HG02610 (cell line): ENCODE measurements at regions not wholly inside any gene's neighbourhood (a gene's known extent, or its start where the extent isn't known, plus 50 kb on each side); places are given as distances from the start of the nearest gene placed in this dataset.

Experiments
- ATAC-seq: cut with Tn5 transposase; IDR thresholded peaks from one replicate; pipeline ENCODE4 v1.9.1; 2021; ENCODE audit warnings: mild to moderate bottlenecking, moderate library complexity; ENCODE audit not compliant: unreplicated experiment

DNA sequence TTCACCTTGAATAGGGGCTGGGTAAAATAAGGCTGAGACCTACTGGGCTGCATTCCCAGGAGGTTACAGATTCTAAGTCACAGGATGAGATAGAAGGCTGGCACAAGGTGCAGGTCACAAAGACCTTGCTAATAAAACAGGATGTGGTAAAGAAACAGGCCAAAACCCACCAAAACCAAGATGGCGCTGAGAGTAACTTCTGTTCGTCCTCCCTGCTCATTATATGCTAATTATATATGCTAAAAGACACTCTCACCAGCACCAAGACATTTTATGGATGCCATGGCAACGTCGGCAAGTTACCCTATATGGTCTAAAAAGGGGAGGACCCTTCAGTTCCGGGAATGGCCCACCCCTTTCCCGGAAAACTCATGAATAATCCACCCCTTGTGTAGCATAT, 711.5 kb upstream of the KLHL29 start:
- ATAC-seq = no peak

DNA sequence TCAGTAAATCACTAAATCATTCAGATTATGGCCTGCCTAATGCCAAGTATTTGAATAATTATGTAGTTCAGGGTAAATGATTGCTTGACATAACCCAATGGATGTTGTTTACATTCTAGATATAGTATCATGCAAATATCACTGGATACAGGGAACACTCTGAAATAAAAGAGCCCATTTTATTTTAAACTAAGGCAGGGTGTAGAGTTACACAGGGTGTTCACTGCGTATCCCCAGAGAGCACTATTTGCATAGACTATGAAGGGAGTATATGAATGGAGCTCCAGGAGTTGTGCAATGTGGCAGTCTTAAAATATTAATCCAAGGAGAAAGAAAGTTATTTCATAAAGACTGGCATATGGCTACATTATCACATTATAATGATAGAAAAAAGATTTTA, 701.1 kb upstream of the KLHL29 start:
- ATAC-seq = no peak

DNA sequence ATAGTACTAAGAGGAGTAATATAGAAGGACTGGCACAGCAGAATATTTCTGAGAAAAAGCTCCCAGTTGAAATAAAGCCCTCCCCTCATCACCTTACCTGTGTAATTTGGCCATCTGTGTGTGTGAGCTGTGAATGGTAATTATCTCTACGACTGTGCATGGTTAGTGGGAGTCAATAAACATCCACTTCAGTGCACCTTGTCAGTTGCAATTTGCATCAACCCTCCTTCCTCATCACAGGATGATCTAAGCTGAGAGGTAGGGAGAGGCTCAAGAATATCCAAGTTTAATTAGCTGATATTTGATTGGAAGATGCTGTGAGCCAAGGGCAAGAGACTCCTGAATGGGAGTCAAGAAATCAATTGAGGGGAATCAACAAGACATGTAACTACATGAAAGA, 694.9 kb upstream of the KLHL29 start:
- no peak for ATAC-seq

DNA sequence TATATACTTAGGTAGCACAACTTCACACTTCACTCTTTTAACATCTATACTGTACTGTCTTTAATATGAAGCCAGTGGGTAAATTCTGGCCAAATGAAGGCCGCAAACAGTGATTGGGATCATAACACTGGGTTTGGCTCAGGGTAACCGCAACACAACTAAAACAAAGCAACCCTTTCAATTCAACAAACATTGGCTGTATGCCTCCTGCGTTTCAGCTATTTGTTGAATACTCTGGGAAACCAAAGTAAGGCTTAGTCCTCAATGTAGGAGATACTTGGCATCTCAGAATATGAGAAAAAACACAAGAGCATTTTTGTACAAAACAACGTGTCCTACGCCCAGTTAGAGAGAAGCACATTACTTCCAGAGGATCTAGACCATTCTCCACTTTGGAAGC, 693.3 kb upstream of the KLHL29 start:
- no peak for ATAC-seq

DNA sequence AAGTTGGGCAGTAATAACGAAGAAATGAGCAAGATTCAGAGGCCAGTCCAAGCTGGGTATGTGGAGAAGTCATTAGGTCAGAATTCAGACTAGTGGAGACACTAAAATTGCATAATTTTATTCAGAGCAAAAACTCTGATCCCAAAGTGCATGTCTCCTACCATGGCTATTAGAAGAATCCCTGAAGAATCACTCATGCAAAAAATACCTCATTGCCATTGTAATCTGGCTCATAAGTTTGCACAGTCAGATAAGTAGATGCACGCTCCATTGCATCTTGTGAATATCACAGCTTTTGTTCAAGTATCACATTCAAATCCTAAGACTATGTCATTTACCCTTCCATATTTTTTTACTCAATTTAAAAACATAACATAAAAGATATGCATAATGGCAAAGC, 692.2 kb upstream of the KLHL29 start:
- ATAC-seq = no peak

DNA sequence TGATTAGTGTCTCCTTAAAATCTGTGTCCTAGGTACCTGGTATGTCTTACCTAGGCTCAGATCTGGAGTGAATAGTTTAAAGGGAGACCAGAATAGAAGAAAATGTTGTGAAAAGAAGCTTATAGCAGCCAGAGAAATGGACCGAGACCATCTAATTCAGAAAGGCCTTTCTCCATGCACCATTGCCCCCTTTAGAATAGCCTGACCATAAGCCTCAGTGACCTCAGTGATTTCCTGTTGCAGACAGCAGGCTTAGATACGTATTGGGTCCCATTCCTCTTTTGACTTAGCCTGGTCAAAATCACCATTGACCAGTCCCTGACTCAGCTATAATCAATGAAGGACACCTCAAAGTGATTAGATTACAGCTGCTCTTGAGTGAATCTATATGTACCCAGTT, 690.7 kb upstream of the KLHL29 start:
- no peak for ATAC-seq

DNA sequence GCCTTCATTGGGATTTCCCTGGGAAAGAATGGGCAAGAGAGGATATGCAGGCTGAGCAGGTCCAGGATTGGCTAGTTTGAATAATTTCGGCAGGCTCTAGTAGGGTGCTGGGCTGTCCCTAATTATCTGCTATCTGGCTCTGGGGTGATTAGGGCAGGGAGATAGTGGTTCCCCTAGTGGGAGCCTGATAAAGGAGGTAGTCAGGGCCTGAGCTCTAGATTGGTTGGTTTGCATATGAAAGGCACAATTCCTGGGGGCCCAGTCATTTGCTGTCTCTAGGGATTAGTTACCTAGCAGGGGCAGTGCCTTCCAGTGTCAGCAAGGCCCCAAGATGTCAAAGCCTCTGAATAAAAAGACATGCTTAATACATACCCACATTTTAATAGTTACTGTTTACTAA, 690.1 kb upstream of the KLHL29 start:
- no peak for ATAC-seq

DNA sequence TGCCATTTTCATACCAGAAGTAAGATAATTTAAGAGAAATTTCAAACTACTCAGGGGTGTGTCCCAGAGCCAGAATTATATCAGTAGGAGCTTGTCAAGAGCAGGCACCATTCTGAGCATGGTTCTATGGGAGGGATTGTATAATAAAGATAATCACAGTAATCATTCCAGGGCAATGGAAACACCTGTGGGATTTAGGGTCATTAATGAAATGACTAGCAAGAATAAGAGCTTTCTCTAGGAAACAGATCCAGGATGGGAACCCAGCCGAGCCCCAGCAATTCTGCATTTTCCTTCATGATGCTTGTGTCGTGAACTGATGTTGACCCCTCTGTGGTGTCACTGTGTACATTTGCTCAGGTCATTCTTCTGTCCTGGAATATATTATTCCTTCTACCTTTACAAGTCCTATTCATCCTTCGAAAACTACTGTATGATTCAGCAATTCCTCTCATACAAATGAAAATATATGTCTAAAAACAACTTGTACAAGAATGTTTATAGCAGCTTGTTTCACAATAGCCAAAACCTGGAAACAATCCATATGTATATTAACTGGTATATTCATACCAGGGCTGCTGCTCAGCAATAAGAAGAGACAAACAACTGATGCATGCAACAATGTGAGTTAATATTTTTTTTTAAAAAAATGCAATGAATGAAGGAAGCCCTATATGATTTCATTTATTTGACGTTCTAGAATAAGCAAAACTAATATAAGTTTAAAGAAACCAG, 687.8 kb upstream of the KLHL29 start:
- ATAC-seq = no peak

DNA sequence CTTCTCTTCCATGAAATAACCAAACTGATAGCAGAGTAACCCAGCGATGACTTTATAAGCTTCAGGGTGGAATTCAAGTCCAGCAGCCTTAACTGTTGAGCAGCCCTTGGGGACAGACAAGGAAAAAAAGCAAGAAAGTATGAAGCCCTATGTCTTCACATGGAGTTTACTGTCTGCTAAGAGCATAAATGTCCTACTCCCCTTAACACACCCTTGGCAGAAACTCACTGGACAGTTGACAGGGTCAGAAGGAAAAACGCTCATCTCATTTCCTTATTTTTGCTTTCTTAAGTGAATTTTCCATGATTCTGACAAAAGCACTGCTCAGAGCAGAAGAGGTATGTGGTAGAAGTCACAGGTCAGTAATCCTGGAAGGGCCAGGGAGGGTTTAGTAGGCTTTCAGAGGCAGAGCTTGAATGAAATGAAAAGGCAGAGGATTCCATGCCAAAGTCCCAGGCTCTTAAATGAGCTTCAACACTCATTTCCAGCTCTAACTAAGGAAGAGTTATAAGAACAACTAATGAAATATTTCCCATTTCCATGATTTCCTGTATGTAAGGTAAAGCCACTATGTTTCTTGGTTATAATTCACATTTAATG, 683.3 kb upstream of the KLHL29 start:
- ATAC-seq = no peak

DNA sequence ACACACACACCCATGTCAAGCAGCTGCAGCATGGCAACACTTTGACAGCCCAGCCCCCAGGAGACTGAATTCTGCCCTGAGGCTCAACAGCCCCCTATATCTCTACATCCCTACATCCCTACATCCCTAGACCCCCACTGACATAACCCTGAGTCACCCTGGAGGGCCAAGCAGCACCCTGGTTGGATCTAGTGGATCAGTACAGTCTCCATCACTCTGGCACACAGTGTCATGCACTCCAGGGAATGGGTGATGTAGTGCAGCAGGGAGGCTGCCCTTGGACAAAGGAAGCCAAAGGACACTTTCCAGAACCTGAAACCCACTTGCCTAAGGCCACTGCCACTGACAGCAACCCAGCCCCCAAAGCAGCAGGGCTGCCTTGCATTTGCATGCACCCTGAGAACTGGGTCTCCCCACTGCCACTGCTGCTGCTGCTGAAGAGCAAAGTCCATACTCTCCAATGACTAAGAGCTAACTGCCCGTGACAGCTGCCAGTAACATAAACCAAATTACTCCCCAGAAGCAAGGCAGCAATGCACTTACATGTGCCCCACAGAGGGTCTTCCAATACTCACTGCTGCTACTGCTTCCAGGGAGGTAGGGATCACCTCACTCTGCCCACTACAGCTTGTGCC, 681.6 kb upstream of the KLHL29 start:
- ATAC-seq = no peak

DNA sequence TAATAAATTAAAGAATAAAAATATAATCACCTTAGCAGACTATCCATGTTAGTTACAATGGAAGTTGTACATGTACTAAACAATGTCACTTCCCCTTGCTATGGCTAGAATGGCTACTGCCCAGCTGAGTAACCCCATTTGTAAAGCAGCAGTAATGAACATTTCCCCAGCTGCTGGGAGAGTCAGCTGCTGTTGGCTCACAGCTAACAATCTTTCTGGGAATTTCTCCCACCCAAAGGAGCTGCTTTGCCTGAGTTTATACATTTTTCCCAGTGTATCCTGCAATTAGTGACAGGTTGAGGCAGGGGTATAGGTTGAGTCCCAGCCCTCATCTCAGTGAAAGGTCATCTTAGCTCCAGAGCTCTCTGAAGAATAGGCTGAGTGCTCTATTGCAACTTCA, 665.6 kb upstream of the KLHL29 start:
- no peak for ATAC-seq

DNA sequence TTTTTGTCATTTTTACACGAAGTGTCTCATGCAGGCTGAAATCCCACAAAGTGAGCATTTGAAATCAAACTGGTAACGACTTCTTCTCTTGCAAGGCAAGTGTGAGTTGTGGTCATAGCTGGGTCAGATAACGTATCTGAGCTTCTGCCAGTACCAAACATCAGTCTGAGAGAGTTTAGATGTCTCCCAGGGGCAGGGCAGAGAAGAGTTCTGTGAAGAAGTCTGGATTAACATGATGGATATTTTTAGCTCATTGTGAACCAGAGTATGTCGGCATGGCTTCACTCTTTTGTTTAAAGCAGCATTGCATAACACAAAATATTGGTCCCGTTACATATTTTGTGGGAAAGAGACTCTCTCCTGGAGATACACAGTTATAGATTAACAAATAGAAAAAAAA, 655.5 kb upstream of the KLHL29 start:
- no peak for ATAC-seq

DNA sequence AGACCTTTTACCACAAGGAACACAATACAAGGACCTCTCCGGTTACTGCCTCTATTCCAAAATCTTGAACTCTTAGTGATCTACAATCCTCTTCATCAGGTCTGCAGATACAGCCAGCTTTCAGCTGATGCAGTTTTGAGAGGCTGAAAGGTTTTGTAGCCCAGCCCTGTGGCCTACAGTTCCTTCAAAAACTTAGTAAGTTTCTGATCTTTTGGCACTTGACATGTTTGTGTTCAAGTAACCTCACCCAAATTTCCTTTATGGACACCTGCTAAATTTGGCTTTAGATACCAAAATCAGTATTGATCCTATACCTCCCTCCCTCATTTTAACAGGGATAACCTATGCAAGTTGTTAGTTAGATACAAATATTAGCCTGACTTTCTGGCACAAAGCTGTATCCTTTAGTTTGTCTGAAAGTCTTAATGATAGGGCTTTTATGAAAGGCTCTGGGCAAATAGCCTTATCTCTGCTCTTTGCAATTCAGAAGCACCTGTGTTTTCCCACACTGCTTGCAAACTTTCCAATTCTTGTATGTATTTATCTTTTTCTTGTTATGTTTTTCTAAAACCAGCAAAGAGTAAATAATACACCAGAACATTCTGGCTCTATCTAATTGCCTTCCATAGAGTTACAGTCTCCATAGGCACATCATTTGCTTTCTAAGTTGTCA, 650.5 kb upstream of the KLHL29 start:
- ATAC-seq = no peak

DNA sequence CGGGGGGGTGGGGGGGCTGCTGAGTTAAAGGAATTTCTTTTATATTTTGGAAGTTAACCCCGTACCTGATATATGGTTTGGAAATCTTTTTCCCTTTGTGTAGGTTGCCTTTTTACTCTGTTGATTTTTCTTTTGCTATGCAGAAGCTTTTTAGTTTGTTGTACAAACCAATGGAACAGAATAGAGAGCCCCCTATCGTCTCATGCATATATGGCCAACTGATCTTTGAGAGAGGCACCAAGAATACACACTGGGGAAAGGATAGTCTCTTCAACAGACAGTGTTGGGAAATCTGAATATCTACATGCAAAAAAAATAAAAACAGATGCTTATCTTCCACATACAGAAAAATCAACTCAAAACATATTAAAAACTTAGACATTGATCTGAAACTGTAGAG, 647.8 kb upstream of the KLHL29 start:
- ATAC-seq = no peak

DNA sequence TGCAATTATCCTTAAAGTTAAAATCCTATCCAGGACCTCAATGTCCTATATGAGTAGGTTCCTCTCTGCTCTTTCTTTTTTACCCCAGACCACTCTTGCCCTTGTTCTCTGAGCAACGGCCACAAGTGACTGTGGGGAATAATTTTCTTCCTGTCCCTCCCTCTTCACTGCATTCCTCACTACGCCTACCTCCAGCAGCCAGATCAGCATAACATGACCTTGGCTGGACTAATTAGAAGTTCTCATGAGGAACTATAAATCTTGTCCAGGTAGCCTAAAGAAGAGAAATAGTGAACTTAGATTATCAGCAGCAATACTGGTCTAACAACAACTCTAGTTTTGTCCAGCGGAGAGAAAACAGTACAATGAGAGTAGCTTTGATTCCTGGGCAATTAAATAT, 643.8 kb upstream of the KLHL29 start:
- ATAC-seq = no peak

DNA sequence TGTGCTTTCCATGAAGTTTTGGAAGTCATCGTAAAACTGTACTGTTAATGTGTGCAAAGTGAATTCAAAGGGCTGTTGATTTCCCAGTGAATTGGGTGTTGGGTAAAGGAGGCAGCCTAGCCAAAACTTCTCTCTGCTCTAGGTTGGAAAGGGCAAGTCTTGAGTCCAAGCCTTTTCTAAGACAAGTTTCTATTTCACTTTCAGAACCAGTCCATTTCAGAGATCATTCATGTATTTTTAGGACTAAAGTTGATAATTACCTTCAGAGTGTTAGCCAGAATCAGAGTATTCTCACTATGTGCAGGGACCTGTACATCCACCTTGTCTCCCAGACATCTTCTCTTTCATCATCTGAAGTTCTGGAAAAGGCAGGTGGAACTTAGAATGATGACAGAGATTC, 636.1 kb upstream of the KLHL29 start:
- ATAC-seq = no peak

DNA sequence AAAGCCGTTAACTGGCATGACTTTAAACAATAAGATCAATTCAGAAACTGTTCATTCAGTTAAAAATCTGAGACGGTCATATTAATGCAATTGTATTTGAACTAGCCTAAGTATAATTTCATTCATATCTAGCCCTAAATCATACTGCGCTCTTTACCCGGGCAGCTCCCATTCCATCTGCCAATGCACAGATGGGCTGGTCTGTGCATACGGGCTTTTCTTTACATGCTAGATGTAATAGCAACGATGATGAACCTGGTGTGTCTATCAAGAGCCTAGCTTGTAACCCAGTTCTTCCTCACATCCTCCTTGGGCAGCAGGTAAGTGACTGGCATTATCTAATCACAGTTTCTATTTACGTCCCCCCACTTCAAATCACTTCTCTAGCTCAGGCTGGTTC, 631.5 kb upstream of the KLHL29 start:
- ATAC-seq = no peak

DNA sequence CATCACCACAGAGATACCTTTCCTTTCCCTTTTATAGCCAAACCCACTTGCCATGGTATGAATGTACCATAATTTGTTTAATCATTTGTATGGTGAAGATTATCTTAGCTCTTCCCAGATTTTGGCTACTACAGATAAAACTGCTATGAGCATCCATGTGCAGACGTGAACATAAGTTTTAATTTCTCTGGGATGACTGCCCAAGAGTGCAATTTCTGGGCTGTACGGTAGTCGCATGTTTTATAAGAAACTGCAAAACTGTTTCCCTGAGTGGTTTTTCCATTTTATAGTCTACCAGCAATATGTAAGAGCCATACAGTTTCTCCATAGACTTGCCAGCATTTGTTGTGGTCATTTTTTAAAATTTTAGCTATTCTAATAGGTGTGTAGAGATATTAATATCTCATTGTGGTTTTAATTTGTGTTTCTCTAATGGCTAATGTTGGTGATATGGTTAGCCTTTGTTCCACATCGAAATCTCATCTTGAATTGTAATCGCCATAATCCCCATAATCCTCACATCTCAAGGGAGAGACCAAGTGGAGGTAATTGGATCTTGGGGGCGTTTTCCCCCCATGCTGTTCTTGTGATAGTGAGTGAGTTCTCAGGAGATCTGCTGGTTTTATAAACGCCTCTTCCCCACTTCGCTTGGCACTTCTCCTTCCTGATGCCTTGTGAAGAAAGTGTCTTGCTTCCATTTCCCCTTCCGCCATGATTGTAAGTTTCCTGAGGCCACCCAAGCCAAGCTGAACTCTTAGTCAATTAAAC, 628.5 kb upstream of the KLHL29 start:
- no peak for ATAC-seq

DNA sequence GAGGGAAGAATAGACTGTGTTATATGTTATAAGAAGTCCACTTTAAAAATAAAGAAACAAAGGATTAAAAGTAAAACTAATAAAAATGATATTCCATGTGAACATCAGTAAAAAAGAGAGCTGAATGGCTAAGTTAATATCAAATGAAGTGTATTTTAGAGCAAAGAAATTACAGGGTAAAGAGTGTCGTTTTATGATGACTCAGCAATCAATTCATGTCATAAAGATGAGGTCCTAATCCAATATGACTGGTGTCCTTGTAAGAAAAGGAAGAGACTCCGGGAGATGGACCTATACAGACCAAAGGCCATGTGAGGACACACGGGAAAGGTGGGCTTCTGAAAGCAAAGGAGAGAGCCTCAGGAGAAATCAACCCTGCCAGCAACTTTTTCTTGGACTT, 615.5 kb upstream of the KLHL29 start:
- ATAC-seq = no peak

DNA sequence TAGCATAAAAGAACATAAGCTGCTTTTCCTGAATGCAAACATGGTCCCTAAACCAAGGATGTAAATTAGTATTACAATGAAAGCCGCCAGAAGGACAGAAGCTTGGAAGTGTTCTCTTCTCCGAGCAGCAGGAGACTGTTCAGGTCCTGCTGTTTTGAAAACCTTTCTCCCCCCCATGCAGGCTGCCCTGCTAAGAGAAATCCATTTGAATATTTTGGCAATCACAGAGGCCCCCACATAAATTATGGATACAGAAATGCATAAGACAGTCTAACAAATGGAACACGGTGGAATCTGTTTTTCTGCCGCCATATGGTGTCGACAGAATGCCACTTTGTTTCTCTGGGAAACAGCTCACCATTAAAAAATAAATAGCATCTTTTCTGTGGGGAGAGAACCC, 600.4 kb upstream of the KLHL29 start:
- no peak for ATAC-seq

DNA sequence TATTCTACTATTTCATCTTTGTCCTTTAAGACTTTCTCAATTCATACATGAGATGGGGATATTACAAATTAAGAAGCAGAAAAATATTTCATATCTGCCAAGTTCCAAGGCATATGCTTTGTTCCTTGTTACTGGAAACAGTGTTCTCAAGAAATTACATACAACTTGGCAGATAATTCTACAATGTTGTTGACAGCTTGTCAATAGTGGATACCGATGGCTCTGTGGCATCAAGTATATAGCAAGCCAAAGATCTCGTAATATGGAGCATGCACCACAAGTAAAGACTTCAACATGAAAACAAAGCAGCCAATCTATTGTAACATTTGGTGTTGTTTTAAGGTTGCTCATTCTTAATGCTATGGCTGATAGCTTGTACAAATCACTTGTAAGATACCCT, 598.2 kb upstream of the KLHL29 start:
- no peak for ATAC-seq
